ENCODE measurements at regions not wholly inside any gene's neighbourhood (a gene's known extent, or its start where the extent isn't known, plus 50 kb on each side); places are given as distances from the start of the nearest gene placed in this dataset.
"Not testable (repeated sequence)": the region's sequence is repeated elsewhere in the genome, so short reads cannot be mapped to it uniquely, and the experiment has no call there.

DNA sequence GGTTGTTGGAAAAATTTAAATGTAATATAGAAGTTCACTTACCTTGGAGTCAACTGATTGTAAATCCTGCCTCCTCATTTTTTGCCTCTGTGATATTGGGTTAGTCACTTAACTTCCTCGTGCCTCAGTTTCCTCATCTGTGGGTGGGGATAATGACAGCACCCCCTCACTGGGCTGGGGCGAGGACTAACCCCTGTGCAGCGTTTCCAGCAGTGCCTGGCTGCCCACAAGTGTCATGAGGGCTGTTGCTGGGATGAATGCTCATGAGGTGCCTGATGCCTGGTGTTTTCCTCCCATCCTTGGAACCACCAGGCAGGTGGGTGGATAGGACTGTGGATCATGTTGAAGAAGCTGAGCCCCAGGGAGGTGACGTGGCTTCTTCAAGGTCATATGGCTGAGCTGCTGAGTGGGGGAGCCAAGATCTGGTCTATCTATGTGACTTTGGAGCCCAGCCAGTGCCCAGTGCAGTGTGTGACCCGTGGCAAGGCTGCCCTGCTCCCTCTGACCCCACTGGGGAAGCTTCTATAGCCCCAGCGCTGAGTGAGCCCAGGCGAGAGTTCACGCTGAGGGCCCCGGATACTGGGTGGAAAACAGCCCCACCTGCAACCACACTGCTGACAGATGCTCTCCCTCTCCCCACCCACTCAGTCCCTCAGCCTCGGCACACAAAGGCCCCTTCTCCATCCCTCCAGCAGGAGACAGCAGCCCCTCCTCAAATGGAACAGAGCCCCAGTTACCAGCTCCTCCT is 446.0 kb downstream of the PTPRU start:
- DNase-seq, result no peak

DNA sequence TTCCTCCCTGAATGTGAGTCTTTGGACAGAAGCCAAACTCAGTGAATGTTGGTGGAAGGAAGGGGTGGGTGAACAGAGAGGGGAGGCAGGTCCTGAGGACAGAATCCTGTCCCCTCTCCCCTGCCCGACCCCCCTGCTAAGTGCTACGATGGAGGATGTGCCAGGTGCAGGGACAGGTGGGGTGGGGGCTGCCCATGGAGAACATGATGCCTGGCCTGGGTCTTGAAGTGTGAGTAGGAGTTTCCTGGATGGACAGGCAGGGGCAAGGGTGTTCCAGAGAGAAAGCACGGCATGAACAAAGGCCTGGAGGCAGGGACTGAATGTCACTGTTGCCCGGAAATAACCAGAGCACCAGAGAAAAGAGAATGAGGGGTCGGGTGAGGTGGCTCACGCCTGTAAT is 445.1 kb downstream of the PTPRU start:
- not testable (repeated sequence) for DNase-seq

DNA sequence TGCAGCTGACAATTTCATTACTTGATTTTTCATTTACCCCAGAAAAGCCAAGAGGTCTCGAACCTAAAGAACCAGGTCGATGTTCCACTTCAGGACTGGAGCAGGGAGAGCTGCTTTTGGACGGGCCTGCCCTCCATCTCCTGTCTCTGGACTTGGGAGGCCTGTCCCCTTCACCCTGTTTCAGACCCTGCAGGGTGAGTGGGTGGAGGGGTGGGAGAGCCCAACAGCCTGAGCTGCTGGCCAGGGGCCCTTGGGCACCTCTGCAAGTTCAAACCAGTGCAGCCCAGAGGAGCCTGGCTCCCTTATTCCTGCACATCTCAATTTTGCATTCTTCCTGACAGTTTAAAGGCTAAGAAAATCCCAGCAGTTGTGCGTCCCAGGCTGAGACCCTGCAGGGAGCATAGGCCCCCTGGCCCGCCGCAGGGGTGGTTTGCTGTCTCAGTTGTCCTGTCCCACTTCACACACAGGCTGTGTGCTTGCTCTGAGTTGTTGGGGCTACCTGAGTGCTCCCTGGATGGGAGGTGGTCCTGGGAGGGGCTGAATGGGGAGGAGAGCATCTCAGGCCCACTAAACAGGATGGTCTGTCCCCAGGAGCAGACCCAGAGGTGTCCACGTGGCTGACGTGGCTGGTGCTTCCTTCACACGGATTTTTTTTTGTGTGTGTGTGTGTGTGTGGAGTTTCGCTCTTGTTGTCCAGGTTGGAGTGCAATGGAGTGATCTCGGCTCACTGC is 443.7 kb downstream of the PTPRU start:
- no peak for DNase-seq

DNA sequence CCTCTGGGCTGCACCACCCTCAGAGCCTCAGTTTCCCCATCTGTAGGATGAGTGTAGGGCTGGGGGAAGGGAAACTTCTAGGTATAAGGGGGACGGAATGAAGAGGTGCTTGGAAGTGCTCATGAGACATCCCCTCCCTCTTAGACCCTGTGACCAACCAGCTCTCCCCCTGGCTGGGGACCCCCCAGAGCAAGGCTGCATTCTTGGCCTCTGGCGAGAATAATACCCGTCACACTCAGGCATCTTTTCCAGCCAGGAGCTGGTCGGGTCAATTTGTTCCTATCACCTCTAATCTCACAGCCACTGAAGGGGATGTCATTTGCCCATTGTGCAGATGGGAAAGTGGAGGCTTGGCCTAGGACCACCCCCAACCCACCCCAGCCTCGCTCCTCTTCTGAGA is 443.0 kb downstream of the PTPRU start:
- no peak for DNase-seq

DNA sequence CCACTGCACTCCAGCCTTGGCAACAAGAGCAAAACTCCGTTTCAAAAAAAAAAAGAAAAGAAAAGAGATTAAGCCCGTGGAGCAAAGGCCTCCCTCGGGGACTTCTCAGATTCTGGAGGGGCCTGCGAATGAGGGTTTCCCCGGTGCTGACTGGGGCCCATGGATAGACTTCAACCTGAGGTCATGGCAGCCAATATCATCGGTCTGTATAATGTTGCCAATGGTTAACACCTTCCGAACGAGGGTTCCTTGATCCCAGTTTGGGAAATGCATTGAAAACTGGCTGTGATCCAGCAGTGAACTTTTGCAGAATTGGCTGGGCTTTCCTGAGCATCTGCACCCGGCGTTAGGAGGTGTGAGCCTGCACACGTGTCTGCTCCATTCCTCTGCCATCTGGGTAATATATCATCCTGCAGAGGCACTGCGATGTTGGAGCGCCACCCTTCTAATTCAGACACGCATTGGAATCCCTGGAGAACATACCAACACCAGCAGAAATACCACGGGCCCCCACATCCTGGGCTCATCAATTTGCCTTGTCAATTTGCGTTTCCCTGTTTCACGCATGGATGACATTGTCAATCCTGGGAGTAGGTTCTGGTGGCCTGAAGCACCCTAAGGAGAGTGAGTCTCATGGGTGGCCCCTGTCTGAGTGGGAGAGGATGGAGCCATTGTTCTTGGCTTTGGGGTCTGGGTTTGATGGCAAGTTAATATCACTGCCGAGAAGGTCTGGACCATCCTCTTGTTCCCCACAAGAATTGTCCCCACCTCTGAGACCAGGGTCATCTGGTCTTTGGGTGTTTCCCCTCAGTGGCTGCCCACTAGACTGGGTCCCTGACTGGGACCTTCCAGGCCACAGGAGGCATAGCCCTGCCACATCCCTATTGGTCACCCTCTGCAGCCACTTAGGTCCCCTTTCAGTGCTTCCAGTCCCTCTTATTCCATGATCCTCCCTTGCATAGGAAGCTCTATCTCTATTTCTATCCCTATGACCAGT is 441.0 kb downstream of the PTPRU start:
- no peak for DNase-seq

DNA sequence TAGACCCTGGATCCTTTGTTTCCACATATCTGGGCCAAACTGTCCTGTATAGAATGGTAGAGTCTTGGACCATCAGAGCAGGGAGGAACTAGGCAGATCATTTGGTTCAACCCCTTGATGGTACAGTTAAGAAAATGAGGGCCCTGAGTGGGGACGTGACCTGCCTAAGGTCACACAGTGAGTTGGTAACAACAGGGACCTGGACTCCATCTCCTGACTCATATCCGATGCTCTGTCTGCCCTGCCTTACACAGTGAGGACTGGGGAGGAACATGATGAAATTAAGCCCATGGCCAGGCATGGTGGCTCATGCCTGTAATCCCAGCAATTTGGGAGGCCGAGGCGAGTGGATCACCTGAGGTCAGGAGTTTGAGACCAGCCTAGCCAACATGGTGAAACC is 440.2 kb downstream of the PTPRU start:
- DNase-seq, result no peak

DNA sequence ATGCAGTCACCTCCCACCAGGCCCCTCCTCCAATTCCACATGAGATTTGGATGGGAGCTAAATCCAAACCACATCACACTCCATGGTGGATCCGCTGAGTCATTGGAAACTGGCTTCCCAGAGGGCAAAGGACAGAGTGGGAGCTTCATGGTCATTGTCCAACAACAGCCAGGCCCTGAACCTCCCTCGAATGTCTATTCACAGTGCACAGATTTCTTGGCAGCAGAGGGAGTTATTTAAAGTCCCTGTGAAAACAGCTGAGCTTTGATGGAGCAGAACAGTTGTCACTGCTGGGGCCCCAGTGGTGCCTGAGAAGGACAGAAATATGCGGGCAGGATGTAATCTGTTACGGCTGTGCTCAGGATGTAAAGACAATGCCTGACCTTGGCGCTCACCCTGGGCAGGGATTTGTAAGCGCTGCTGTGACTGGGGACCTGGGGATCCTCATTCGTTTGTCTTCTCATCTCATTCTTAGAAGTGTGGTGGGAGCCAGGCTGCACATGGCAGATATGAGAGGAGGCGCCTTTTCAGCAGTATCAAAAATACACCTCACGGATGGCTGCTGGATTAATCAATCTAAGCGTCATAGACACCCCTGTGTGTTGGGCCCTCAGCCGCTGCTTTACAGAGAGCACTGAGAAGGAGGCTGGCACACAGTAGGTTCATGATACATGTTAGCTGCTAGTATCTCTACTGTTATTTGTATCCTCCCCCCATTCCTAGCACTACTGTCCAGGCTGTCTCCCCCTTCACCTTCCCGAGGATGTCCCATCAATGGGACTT is 439.4 kb downstream of the PTPRU start:
- no peak for DNase-seq

DNA sequence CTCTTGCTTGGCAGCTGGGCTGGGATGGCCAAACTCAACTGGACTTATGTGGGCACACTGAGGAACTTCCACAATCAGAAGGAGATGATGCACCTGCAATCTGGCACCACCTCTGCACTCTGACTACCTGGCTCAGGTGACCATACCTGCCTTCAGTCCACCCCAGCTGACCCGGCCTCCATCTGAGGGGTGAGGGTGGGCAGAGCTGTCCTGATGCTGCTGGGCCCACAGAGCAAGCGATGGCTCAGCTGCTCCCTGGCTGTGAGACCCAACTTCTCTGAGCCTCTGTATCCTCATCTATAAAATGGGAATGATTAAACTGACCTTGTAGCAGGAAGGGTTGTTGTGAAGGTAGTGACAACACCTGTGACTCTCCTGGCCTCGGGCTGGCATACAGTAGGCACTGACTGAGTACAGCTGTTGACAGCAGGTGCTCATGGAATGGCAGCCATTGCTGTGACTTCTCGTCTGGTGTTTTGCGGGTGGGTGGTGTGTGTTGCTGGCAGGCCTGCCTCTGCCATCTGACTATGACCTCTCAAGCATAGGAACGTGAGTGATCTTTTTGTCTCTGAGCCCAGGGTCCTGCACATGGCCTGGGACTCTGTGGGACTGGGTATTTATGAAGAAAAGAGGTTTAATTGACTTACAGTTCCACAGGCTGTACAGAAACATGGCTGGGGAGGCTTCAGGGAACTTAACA is 438.5 kb downstream of the PTPRU start:
- DNase-seq, result no peak

DNA sequence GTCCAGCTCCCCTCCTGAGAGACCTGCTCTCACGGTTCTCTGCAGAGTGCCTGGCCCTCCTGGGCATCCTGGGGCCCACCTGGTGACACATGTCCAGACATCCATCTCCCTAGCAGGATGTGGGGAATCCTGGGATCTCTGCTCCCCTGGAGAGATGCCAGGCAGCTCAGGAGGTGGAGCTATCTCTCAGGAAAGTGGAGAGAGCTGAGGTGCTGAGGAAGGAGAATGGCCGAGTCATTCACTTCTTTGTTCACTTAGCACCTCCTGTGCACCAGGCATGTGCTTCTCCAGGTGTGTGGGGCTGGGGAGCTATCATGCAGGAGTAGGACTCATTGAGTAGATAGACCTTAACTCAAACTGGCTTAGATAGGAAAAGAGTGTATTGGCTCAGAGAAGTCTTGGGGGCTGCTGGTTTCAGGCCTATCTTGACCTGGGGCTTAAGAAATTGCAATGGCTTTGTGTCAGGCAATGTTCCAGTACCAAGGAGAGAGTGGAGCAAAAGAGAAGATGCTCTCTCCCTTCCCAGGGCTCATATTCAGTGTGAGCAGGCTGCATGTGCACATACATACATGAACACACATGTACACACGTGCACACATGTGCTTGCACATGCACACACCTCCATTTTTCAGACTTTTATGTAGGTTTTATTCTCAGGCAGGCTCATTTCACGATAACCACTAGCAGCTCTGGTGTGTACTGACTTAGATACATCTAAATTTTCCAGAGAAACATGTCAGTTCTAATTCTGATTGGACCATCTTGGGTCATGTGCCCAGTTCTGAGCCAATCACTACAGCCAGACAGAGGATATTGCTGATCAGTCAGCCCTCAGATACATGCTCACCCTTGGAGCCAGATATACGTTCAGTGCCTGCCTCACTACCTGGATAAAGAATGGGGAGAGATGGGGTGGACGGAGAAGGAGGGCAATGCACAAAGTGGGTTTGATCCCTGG is 437.6 kb downstream of the PTPRU start:
- DNase-seq, result no peak

DNA sequence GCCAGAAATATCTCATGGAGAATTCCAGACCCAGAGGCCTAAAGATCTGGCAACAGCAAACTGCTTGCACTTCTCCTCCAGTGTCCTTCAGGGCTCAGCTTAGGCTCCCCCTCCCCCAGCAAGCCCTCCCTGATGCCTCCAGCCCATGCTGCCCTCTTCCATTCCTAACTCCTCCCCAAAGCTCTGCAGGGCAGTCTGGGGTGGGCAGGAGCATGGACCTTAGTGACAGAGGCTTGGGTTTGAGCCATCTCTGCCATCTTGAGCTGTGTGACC is 436.8 kb downstream of the PTPRU start:
- DNase-seq, result no peak

DNA sequence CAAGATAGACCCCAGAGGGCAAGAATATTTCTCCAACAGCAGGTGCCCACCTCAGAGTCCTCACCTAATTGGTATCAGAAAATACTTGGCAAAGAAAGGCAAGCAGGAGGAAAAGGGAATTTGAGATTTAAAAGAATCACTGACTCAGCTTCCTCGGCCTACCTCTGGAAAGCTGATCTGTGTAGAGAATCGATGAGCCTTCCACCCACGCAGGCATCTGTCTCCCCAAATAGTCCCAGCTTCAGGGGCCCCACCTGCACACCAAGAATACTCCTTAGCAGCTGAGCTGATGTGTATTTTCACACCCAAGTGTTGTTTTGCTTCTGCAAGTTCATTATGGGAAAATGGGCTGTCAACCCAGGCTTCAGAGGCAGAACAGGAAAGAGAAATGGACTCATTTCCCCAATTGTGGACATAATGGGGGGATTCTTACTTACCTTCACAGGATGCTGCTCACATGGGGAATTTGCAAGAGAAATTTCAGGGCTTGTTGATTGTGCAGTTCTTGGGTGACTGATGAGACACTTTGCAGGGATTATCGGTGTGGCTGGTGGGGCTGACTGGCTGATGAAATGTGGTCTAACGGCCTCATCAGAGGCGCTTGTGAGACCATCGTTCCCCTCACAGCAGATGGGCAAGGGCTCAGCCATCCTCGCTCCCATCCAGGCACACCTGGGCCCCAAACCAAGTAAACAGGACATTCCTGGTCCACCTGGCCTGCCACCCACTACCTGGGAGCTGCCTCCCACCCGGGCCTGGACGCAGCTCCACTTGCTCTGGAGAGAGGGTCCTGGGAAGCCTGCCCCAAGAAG is 436.3 kb downstream of the PTPRU start:
- no peak for DNase-seq

DNA sequence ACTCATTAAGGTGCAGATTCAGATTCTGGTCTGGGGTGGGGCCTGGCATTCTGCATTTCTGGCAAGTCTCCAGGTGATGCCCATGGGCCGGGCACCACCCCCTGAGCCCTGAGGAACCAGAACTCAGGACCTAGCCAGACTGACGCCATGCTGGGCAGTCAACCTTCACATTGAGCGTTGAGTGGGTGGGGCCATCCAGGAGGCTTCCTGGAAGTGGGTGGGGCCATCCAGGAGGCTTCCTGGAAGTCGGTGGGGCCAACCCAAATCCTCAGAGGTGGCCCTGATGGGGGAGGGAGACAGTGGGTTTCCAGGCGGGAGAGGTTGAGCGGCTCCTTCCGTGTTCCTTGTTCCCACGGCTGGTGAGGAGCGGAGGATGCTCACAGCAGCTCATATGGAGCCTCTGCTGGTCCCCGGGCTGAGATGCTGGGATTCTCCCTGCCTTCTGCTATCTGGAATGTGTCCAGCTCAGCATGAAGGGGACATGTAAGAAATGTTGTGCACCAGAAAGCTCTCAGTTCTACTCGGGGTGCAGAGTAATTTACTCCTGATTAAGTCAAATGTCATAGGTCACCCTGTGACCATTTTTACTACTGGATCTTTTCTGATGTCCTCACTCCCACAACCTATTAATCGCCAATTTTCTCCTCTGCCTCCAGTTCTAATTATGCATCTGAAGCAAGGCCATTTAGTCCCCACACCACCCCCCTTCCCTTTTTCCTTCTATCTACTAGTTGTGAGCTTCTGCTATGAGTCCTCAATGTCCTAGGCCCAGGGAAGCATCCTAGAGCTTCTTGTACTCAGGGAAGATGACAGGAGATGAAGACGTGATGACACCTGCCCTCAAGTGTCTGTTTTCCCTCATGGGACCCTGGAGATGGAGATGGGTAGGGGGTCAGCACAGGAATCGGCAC is 435.4 kb downstream of the PTPRU start:
- DNase-seq, result no peak

DNA sequence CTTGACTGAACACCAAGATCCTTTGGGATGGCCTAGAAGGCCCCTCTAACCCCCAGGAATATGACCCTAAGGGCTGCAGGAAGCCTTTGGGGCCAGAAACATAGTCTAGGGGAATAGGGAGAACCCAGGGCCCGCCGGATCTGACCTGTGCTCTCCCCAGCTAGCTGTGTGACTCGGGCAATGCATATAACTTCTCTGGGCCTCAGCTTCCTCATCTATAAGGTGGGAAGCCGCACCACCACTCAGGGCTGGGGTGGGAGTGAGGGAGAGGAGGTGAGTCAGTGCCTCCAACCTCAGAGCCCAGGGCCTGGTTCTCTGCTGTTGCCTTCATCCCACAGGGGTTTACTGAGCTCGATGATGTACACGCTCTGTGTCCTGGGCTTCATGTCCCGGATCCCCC is 434.4 kb downstream of the PTPRU start:
- no peak for DNase-seq

DNA sequence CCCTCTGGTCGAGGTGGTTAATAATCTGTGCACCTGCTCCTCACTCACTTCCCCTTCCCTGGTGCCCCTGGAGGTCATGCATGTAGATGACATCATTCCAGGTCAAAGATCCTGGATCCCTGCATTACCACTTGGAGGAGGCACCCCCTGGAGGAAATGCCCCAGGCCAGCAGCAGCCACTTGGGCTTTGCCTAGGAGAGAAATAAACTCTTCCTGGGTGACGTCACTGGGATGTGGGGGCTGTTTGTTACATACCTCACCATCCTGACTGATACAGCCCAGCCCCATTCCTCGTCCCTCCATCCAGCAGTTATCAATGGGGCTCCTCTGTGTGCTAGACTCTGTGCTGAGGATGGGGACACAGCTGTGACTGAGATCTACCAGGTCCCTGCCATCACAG is 433.6 kb downstream of the PTPRU start:
- DNase-seq, result no peak

DNA sequence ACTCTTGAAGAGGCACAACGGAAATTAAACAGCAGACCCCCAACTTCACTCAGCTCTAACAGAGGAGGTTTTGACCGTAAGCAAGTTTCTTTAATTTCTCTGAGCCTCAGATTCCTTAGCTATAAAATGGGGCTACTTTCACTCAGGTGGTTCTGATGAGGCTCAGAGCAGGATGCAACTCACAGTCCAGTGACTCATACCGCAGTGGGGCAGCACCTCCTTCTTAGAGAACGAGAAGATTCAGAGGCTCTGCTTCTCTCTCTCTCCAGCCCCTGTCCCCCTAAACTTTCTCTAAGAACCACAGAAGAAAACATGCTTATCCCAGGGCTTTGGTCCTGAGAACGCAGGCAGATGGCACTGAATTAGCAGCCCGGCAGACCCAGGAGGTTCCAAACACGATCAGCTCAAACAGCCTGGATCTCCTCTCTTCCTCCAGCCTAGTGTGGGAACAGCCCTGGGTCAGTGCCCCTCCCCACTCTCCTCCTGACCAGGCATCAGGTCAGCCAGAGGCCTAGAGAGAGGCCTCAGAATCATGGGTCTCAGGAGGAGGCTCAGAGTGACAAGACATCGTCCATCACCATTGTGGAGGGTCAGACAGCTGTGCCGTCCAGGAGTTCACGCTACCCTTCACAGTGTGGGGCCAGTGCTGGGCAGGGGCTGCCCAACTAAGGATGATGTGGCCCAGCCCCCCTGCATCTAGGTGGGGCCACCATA is 433.0 kb downstream of the PTPRU start:
- DNase-seq, result no peak

DNA sequence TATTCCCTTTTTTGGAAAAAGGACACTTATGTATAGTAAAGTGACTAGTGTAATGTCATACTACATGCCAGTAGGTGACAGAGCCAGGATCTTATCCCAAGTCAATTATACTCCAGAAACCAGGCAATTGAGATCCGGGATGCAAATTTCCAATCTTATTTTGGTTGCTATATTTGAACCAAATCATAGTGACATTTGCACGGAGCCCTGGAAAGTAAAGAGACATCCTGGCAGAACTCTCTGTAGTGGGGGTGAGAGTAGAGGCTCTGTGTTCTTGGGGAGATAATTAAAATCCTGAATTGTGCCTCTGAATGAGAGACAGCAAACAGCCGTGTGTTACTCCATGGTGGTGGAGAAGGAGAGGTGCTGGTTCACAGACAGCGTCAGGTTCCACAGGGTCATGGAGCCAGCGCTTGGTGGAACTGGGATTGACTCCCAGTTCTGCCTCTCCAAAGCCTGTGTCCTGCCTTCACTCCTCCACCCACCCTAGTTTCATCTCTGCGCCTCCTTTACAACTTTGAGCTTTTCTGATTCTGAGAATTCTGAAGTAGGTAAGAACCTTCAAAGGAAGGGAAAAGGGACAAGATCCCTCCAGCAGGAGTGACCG is 432.3 kb downstream of the PTPRU start:
- DNase-seq, result no peak

DNA sequence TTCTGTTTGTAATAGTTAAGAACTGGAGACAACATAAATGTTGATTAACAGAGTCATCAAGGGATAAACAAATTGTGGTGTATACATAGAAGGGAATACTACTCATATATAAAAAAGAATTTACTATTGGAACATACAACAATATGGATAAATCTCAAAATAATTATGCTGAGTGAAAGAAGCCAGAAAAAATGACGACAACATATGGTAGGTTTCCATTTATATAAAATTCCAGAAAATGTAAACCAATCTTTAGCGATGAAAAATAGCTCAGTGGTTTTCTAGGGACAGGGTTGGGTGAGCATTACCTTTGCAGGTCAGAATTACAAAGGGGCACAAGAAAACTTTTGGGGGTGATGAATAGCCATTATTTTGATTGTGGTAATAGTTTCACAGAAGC is 431.6 kb downstream of the PTPRU start:
- no peak for DNase-seq

DNA sequence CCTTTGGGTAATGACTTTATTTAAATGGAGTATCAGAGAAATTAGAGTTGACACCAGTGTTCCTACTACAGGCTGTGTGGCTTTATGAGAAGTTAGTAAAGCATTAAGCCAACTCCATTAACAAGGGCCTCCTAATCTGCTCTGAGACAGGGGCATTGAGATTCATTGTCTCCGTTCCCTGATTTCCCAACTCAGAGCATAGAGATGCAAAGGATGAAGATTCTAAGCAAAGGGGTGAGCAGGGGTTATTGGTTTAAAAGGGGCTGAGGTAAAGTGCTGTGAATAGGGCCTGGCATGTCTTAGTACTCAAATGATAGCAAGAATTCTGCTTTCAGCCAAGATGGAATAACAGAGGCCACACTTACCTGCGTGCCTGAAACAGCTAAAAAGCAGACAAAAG is 428.4 kb downstream of the PTPRU start:
- DNase-seq, result no peak
